NCI-H2196 (cell line): ENCODE measurements at regions not wholly inside any gene's neighbourhood (a gene's known extent, or its start where the extent isn't known, plus 50 kb on each side); places are given as distances from the start of the nearest gene placed in this dataset.
A peak's percentile ranks its signal among the peaks of the same experiment; 100 is the strongest.
"Not testable (repeated sequence)": the region's sequence is repeated elsewhere in the genome, so short reads cannot be mapped to it uniquely, and the experiment has no call there.

Experiments used
- DNase-seq: peaks from one replicate; lab custom pipeline; 2025; ENCODE audit not compliant: unreplicated experiment; lab: John Stamatoyannopoulos, UW

GRCh38 chr10:27390681-27391080 lies 113.4 kb upstream of the RAB18 start:
- DNase-seq, result no peak

DNA sequence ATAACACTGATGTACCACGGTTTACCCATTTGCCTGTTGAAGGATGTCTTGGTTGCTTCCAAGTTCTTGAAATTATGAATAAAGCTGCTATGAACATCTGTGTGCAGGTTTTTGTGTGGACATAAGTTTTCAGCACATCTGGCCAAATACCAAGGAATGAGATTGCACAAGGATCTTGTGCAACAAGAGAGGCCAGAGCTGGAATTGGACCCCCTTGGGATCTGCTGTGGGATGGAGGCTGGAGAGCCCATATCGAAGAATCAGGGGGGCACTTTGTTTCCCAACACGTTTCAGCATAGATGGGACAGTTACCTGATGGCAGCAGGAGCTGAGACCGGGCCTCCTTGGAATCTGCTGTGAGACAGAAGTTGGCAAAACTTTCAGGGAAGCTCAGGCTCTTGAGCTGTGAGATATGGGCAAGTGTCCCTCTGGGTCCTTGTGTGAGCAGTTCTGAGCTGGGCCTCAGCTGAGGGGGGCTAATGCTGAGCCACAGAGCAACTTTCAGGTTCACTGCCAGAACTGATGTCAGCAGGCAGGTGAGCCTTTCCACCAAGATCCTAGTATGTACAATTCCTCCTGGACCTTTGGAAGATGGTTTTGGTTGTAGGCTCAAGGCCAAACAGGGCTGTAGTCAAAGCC lies 115.2 kb upstream of the RAB18 start:
- no peak for DNase-seq

DNA sequence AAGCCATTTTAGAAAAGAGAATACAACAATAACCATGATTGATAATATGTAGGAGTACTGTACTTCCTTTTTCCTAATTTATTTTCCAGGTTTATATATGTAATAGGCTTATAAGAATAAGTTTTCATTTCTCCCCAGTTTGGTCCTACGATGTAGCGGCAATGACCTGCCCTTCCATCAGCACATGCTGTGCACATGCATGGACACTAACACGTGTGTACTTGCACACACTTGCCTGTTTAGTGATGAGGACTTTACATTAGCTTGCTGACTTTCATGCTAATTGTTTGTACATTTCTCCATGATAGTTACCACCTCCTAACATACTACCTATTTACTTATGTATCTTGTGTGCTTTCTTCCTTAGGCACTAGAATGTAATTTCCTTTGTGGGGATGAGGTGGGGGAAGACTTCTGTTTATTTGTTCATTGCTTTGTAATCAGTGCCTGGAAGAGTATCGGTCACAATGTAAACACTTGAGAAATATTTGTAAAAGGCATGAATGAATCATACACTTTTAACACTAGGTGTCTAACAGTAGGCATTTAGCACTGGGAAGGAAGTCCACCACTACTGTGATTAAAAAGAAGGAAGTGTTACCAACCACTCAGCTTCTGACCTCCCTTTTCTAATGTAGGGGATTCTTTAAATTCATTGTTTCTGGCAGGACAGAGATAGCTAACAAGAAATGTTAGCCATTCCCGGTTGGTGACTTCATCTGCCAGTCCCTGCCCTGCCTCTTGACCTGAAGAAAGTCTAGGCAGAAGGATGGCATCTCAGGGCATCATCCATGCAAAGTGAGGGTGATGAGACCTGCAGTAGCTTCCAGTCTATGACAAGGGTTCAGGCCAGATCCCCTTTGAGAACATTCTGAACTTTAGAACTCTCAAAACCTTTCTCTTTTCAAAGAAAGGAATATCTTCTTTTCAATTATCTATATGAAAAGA lies 120.2 kb upstream of the RAB18 start:
- peak; percentile 46 for DNase-seq

DNA sequence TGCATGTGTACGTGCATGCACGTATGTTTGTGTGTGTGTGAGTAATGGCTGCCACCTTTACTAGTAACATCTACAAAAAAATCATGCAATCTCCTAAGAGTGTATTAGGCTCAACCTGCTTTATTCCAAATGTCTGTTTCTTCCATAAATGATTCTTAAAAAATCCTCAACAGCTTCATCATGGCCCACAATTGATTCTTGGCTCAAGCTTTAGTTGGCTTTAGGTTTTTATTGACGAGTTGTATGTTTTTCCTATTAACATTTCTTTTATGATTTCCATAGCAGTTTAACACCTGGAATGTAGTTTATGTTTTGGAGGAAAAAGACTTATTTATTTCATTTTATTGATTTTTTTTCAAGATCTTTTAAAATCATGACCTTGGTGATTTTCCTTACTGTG lies 121.9 kb upstream of the RAB18 start:
- DNase-seq, result no peak

GRCh38 chr10:27380929-27381358 lies 123.2 kb upstream of the RAB18 start:
- no peak for DNase-seq

- DNase-seq, result not testable (repeated sequence)
These were observed 125.1 kb upstream of the RAB18 start for GRCh38 chr10:27379041-27379440.

DNA sequence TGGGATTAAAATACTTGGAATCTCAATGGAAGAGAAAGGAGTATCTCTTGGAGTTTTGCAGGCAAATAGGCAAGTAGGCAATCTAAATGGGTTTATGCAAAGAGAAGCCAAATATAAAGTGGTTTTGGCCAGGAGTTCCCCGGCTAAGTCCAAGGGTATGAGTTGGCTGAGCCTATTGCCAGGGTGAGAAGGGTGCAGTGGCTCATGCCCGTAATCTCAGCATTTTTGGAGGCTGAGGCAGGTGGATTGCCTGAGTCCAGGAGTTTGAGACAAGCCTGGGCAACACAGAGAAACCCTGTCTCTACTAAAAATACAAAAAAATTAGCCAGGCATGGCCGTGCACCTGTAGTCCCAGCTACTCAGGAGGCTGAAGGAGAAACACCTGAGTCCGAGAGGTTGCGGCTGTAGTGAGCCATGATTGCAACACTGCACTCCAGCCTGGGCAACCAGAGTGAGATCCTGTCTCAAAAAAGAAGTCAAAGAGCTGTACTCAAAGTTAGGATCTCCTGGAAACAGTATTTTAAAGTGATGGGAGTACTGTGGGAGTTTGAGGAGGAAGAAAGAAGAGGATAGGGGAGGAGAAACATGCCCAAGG lies 130.4 kb upstream of the RAB18 start:
- no peak for DNase-seq

GRCh38 chr10:27372095-27372494 lies 131.5 kb upstream of the ACBD5 start:
- no peak for DNase-seq

GRCh38 chr10:27371375-27371774 lies 130.8 kb upstream of the ACBD5 start:
- DNase-seq, result not testable (repeated sequence)

- DNase-seq, result peak; percentile 13
These were observed 129.3 kb upstream of the ACBD5 start for GRCh38 chr10:27369880-27370279.

DNA sequence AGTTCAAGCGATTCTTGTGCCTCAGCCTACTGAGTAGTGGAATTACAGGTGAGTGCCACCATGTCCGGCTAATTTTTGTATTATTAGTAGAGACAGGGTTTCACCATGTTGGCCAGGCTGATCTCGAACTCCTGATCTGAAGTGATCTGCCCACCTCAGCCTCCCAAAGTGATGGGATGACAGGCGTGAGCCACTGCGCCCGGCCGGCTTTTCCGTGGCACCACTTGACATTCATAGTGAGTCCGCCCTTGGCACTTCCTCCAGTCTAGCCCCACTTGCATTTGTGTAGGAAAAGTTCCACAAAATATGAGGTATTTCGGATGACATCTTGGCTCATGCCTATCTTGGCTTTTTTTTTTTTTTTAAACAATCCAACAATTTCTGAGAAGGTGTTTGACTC lies 128.1 kb upstream of the ACBD5 start:
- DNase-seq, result no peak

- DNase-seq, result no peak
These were observed 126.2 kb upstream of the ACBD5 start for GRCh38 chr10:27366769-27367168.

DNA sequence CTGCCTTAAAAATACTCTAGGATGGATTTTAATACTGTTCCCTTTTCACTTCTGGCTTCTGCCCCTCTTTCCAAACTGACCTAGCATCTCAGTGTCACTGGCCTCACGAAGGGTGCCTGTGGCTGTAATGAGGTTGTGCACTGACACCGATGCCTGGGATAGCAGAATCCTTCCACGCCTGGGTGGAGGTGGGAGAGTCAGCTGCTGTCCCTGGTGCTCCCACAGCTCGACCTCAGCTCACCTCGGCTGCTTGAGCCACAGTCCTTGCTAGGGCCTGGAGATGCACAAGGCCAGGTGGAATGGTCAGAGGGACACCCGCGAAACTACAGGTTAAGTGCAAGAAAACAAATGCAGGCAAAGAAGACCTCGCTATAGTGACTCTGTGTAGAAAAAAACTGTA lies 123.4 kb upstream of the ACBD5 start:
- DNase-seq, result no peak

- DNase-seq, result peak; percentile 67
These were observed 120.1 kb upstream of the ACBD5 start for GRCh38 chr10:27360581-27361172.

DNA sequence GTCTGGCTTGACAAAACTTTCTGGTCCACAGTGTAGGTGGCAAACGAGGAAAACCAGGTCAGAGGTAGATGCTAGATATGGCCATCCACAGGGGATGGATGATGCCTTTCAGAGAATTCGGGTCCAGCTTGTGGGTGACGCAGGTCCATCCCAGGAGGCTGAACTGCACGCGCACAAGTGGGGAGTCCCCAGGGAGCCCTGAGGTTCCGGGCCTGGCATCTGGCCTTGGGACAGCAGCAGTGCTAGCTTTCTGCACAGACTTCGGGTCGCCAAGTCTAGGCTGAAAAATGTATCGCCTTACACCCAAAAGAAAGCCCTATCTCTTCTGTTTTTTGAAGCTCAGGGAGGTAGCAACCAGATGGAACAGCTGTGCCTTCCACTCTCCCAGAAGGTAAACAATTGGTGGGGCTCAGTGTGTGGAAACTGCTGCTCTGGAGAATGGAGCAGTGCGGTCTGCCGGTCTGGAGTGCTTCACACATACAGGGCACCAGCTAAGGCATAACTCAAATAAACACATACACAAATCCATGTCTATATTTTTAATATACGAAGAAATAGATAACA lies 119.3 kb upstream of the ACBD5 start:
- DNase-seq, result no peak

DNA sequence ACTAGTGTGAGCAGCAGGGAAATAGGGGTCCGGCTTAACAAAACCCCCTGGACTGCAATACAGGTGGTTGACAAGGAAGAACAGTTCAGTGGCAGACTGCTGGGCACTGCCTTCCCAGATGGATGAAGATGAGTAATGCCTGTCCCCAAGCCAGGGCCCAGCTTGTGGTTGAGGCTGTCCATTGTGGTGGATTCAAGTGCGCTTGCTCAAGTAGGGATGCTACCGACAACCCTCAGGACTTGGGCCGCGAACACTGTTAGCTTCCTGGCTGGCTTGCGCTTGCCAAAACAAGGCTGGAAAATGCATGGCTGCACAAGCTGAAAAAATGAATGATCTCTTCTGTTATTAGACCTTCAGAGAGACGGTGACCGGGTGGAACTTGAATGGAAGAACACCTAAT lies 116.1 kb upstream of the ACBD5 start:
- DNase-seq, result no peak

DNA sequence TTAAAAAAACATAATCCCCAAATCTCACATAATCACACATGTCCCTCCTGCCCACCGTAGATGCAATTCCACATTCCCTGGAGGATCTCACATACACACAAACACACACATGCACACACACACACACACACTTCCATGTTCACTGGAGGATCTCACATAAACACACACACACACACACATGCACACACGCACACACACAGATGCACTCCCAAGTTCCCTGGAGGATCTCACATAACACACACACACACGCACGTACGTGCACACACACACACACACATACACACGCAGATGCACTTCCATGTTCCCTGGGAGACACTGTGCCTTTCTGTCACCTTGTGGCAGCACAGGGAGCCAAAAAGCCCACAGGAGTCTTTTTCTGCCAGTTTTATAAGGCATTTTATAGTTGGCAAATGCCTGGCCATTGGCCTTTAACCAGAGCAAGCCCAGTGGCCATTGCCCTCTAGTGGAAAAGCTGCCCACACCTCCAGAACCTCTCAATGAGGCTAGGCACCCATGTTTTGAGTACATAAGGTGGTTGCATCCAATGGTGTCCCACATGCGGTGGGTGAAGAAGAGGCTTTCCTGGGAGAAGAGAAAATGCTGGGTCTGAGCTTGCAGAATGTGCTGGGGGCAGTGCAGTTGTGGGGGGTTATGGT lies 115.4 kb upstream of the ACBD5 start:
- DNase-seq, result no peak

DNA sequence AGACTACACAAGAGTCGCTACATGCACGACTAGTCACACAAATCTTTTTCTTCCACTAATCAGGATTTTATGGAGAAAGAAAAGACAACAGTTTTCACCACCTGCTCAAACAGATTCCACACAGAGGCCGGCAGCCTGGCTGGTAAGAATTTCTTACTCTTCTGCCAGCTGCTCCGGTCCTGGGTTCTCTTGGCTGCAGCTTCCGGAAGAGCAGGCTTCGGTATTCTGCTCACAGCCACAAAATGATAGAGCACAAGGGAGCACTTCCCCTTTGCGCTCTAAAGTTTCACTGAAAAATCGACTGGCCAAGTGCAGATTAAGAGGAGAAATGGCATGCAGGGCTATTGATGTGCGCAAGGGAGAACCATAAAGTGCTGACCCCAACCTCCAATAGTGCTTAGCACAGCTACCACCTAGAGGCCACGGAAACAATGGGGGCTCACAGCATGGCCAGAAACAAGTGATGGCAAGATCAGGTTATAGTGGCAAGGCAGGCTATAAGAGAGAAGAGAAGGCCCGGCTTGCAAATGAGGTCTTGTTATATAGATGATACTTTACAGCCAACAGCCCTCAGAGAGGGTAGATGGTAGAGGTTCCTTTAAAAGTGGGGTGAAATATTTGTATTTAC lies 114.2 kb upstream of the ACBD5 start:
- DNase-seq, result peak; percentile 5

GRCh38 chr10:27354100-27354499 lies 113.5 kb upstream of the ACBD5 start:
- not testable (repeated sequence) for DNase-seq

DNA sequence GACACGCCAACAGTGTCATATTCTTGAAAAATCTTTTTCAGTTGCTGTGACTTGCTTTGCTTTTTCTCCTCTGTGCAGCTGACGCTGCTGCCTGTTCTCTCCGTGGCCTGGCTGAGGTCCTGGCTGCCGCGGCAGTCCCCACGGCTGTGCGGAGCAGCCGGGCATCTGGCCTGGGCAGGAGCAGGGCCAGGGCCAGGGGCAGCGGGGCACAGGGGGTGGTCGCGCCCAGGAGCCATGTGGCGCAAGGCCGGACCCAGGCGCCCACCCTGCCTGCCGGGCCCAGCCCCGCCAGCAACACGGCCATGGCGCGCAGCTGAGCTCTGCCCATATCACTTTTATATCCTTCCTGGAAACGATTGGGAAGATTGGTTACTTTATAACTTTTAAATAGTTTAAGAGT lies 109.4 kb upstream of the ACBD5 start:
- DNase-seq, result no peak
